Mesothelial cell of epicardium (in vitro differentiated cells): ENCODE measurements at regions not wholly inside any gene's neighbourhood (a gene's known extent, or its start where the extent isn't known, plus 50 kb on each side); places are given as distances from the start of the nearest gene placed in this dataset.
"Not testable (repeated sequence)": the region's sequence is repeated elsewhere in the genome, so short reads cannot be mapped to it uniquely, and the experiment has no call there.

Experiments
- DNase-seq, 2 experiments: peaks; one replicate each; pipeline ENCODE4 v3.0.0; 2021; ENCODE audit warnings: low spot score in 2 of 2; ENCODE audit not compliant: unreplicated experiment in 2 of 2
- H3K27ac Mint-ChIP-seq: 2 replicates; pipeline ENCODE4 v1.8.0; 2021; ENCODE audit warnings: mixed read lengths
- H3K27me3 Mint-ChIP-seq: 2 replicates; pipeline ENCODE4 v1.8.0; 2021; ENCODE audit warnings: low read depth, mixed read lengths
- H3K36me3 Mint-ChIP-seq: 2 replicates; pipeline ENCODE4 v1.8.0; 2021; ENCODE audit warnings: mixed read lengths
- H3K4me1 Mint-ChIP-seq: 2 replicates; pipeline ENCODE4 v1.8.0; 2021; ENCODE audit warnings: mixed read lengths
- H3K4me3 Mint-ChIP-seq: 2 replicates; pipeline ENCODE4 v1.8.0; 2021; ENCODE audit warnings: mild to moderate bottlenecking, moderate library complexity, mixed read lengths
- H3K9me3 Mint-ChIP-seq: 2 replicates; pipeline ENCODE4 v1.8.0; 2021; ENCODE audit warnings: mixed read lengths
- TF ChIP-seq, protein P1 (sequence below): fragments of 200-600 bp; sonication (generic); IDR thresholded peaks from one replicate; pipeline ENCODE4 v1.5.0; 2021; ENCODE audit warnings: antibody characterized with exemption; ENCODE audit not compliant: unreplicated experiment

GRCh38 chr15:98294126-98294525 lies 333.6 kb downstream of the ARRDC4 start:
- Mint-ChIP-seq H3K27me3 (peaks cover 89% of the 10 kb centered on the region), H3K27ac (no peak overlapping the region), H3K4me1 (no peaks in the 10 kb centered on the region), H3K36me3 (no peaks in the 10 kb centered on the region), H3K4me3 (no peak overlapping the region), H3K9me3 (no peaks in the 10 kb centered on the region)
- TF ChIP-seq, protein P1, sequence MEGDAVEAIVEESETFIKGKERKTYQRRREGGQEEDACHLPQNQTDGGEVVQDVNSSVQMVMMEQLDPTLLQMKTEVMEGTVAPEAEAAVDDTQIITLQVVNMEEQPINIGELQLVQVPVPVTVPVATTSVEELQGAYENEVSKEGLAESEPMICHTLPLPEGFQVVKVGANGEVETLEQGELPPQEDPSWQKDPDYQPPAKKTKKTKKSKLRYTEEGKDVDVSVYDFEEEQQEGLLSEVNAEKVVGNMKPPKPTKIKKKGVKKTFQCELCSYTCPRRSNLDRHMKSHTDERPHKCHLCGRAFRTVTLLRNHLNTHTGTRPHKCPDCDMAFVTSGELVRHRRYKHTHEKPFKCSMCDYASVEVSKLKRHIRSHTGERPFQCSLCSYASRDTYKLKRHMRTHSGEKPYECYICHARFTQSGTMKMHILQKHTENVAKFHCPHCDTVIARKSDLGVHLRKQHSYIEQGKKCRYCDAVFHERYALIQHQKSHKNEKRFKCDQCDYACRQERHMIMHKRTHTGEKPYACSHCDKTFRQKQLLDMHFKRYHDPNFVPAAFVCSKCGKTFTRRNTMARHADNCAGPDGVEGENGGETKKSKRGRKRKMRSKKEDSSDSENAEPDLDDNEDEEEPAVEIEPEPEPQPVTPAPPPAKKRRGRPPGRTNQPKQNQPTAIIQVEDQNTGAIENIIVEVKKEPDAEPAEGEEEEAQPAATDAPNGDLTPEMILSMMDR: no peak
- DNase-seq: no peak

- not testable (repeated sequence) for H3K27ac Mint-ChIP-seq, H3K36me3 Mint-ChIP-seq, H3K9me3 Mint-ChIP-seq, H3K4me1 Mint-ChIP-seq, H3K4me3 Mint-ChIP-seq, DNase-seq
- H3K27me3 Mint-ChIP-seq: peaks cover 90% of the 10 kb centered on the region
Measured at GRCh38 chr15:98295101-98295759, 334.7 kb downstream of the ARRDC4 start.

DNA sequence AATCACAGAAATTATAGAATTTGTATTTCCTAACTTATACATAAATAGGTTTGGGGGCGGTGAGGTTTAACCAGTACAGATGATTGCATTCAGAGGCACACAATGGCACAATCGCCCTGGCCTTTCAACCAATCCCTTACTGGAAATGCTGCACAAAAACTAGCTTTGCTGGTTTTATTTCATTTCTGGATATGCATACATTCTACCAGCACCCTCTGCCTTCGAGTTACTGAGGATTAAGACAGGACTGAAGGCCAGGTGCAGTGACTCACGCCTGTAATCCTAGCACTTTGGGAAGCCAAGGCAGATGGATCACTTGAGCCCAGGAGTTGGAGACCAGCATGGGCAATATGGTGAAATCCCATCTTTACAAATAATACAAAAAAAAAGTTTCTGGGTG lies 336.1 kb downstream of the ARRDC4 start:
- H3K36me3 Mint-ChIP-seq: no peaks in the 10 kb centered on the region
- TF ChIP-seq, protein P1: no peak
- H3K4me1 Mint-ChIP-seq: no peaks in the 10 kb centered on the region
- no peak for DNase-seq
- no peak overlapping the region for H3K4me3 Mint-ChIP-seq
- no peaks in the 10 kb centered on the region for H3K9me3 Mint-ChIP-seq
- H3K27me3 Mint-ChIP-seq: peaks cover 90% of the 10 kb centered on the region
- H3K27ac Mint-ChIP-seq: no peak overlapping the region

- Mint-ChIP-seq H3K9me3 (peaks cover 7% of the 10 kb centered on the region), H3K4me3 (no peak overlapping the region), H3K27ac (no peak overlapping the region), H3K4me1 (no peaks in the 10 kb centered on the region), H3K36me3 (no peaks in the 10 kb centered on the region), H3K27me3 (peaks cover 79% of the 10 kb centered on the region)
- DNase-seq: no peak
- TF ChIP-seq, protein P1: no peak
Measured at GRCh38 chr15:98304371-98304770, 343.9 kb downstream of the ARRDC4 start.

DNA sequence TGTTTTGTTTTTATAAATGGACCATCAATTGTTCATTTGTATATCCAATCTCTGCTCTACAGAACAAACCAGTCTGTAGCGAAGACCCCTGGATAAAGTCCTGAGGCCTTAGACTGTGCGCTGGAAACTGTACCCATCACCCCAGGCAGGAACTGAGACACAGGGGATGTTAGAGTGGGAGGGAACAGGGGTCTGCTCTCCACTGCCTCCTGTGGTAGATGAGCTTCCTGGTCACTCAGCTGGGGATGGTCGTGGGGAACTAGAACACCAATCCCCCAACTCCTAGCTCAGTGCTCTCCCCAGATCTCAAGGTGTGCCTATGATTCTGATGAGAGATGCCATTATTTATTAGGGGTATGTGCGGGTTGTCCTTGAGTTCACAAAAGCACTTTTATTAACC lies 340.2 kb upstream of the IGF1R start:
- Mint-ChIP-seq H3K4me1 (no peaks in the 10 kb centered on the region), H3K27ac (no peak overlapping the region), H3K9me3 (peaks cover 14% of the 10 kb centered on the region), H3K4me3 (no peak overlapping the region), H3K36me3 (no peaks in the 10 kb centered on the region), H3K27me3 (peaks cover 72% of the 10 kb centered on the region)
- no peak for DNase-seq
- TF ChIP-seq, protein P1: no peak

GRCh38 chr15:98311566-98312188 lies 336.7 kb upstream of the IGF1R start:
- H3K27me3 Mint-ChIP-seq: peaks cover 48% of the 10 kb centered on the region
- no peaks in the 10 kb centered on the region for H3K4me1 Mint-ChIP-seq
- peaks cover 14% of the 10 kb centered on the region for H3K9me3 Mint-ChIP-seq
- no peak overlapping the region for H3K27ac Mint-ChIP-seq
- TF ChIP-seq, protein P1: peak; percentile 97
- DNase-seq: peak; percentile 55 to 83
- H3K4me3 Mint-ChIP-seq: no peak overlapping the region
- H3K36me3 Mint-ChIP-seq: no peaks in the 10 kb centered on the region
